ENCODE measurements at regions not wholly inside any gene's neighbourhood (a gene's known extent, or its start where the extent isn't known, plus 50 kb on each side); places are given as distances from the start of the nearest gene placed in this dataset.

GRCh38 chr9:26086396-26086795 is 408.2 kb upstream of the TUSC1 start:
- no peak for TF ChIP-seq CTCF (IDR thresholded peaks at IDR 0.05)
- no peak for TF ChIP-seq POLR2A (IDR thresholded peaks at IDR 0.05)

Data from lower leg skin (tissue), 3 donors.